ENCODE measurements at regions not wholly inside any gene's neighbourhood (a gene's known extent, or its start where the extent isn't known, plus 50 kb on each side); places are given as distances from the start of the nearest gene placed in this dataset.

- FAIRE-seq (no peak), ATAC-seq (peak; percentile 9; the same call in 1 of the 3 replicates), DNase-seq (ENCODE audit: low spot score) (no peak)
- H3K27me3 ChIP-seq (ENCODE audit: control insufficient read depth in 1 of 2, insufficient read depth in 2 of 2, low read length in 2 of 2): peaks cover 6 to 30% of the 10 kb centered on the region in 2 experiments
- no TSS peak for BruUV-seq (replicated peaks)
- no peak for TF ChIP-seq KDM6A (CRISPR knock-in tag; IDR thresholded peaks at IDR 0.05; ENCODE audit: low read depth)
- TF ChIP-seq TEAD3 (CRISPR knock-in tag; optimal IDR thresholded peaks at IDR 0.05; ENCODE audit: borderline replicate concordance): no peak
- no peak for TF ChIP-seq IKZF1 (IDR thresholded peaks at IDR 0.05)
- H3K4me2 ChIP-seq (ENCODE audit: low read depth, low read length): no peak overlapping the region
- CTCF ChIA-PET (ENCODE audit: low intra/inter-chr PET ratio, low total read pairs): no interaction called here
- in situ Hi-C loops (cut with HindIII; ENCODE audit: extremely low pct_ligation_motif_present, low pct_unique_long_range_greater_than_20kb) (no loop called here), intact Hi-C loops (cut with micrococcal nuclease; ENCODE audit: unreplicated experiment) (no loop called here)
- no peaks in the 10 kb centered on the region for H3K36me3 ChIP-seq (replicated peaks in 1 of 2; ENCODE audit: control insufficient read depth in 1 of 2, insufficient read depth in 2 of 2, low read length in 2 of 2)
- 21% methylated on average over 8 of the region's 8 CpGs for WGBS (ENCODE audit: low lambda C conversion rate)
- H3K9ac ChIP-seq (ENCODE audit: insufficient read depth, low read depth, low read length): no peak overlapping the region
- peaks cover 5% of the 10 kb centered on the region; the same call in 1 of the 2 replicates for H3K4me1 ChIP-seq (ENCODE audit: insufficient read depth, low read length)
- no peak overlapping the region for H2AFZ ChIP-seq (ENCODE audit: low read length)
- H3K27ac ChIP-seq (ENCODE audit: extremely low read length, insufficient read depth, low read length): no peak overlapping the region
- no peak overlapping the region for H3K4me3 ChIP-seq (replicated peaks in 1 of 3; ENCODE audit: insufficient read depth in 1 of 3, low read depth in 2 of 3, low read length in 3 of 3)
- no peaks in the 10 kb centered on the region for H3K79me2 ChIP-seq (ENCODE audit: insufficient read depth, low read length)
- H3K9me3 ChIP-seq (ENCODE audit: low read length): no peaks in the 10 kb centered on the region
- POLR2A ChIA-PET: no interaction called here
- H4K20me1 ChIP-seq (ENCODE audit: insufficient read depth, low read length): no peaks in the 10 kb centered on the region
Measured at GRCh38 chr16:11459722-11460121, 114.5 kb downstream of the RMI2 start.

GRCh38 chr16:11460820-11461594 lies 115.7 kb downstream of the RMI2 start:
- no peak overlapping the region for H3K27ac ChIP-seq (ENCODE audit: extremely low read length, insufficient read depth, low read length)
- no peaks in the 10 kb centered on the region for H4K20me1 ChIP-seq (ENCODE audit: insufficient read depth, low read length)
- no peak overlapping the region for H3K9ac ChIP-seq (ENCODE audit: insufficient read depth, low read depth, low read length)
- H3K79me2 ChIP-seq (ENCODE audit: insufficient read depth, low read length): no peaks in the 10 kb centered on the region
- 31% methylated on average over 18 of the region's 18 CpGs for WGBS (ENCODE audit: low lambda C conversion rate)
- no peak overlapping the region for H2AFZ ChIP-seq (ENCODE audit: low read length)
- no peak overlapping the region for H3K4me2 ChIP-seq (ENCODE audit: low read depth, low read length)
- no peak for DNase-seq (ENCODE audit: low spot score)
- peaks cover 9 to 34% of the 10 kb centered on the region in 2 experiments for H3K27me3 ChIP-seq (ENCODE audit: control insufficient read depth in 1 of 2, insufficient read depth in 2 of 2, low read length in 2 of 2)
- intact Hi-C loops (cut with micrococcal nuclease; ENCODE audit: unreplicated experiment) (no loop called here), in situ Hi-C loops (cut with HindIII; ENCODE audit: extremely low pct_ligation_motif_present, low pct_unique_long_range_greater_than_20kb) (no loop called here)
- no peak overlapping the region for H3K4me3 ChIP-seq (replicated peaks in 1 of 3; ENCODE audit: insufficient read depth in 1 of 3, low read depth in 2 of 3, low read length in 3 of 3)
- peak; percentile 9; the same call in 1 of the 3 replicates for ATAC-seq
- FAIRE-seq: no peak
- H3K4me1 ChIP-seq (ENCODE audit: insufficient read depth, low read length): peaks cover 5% of the 10 kb centered on the region; the same call in 1 of the 2 replicates
- CTCF ChIA-PET (ENCODE audit: low intra/inter-chr PET ratio, low total read pairs): no interaction called here
- no TSS peak for BruUV-seq (replicated peaks)
- POLR2A ChIA-PET: no interaction called here
- no peaks in the 10 kb centered on the region for H3K9me3 ChIP-seq (ENCODE audit: low read length)
- no peaks in the 10 kb centered on the region for H3K36me3 ChIP-seq (replicated peaks in 1 of 2; ENCODE audit: control insufficient read depth in 1 of 2, insufficient read depth in 2 of 2, low read length in 2 of 2)
- TF ChIP-seq ONECUT2 (CRISPR knock-in tag; IDR thresholded peaks at IDR 0.05) (peak; percentile 39; the same call in 1 of the 2 replicates), PLRG1 (conservative IDR thresholded peaks at IDR 0.05) (no peak), KDM5B (CRISPR knock-in tag; IDR thresholded peaks at IDR 0.05; ENCODE audit: borderline replicate concordance) (0 out of 2 replicates have a peak, but pooled peaks have one; percentile 1), ZSCAN31 (CRISPR knock-in tag; IDR thresholded peaks at IDR 0.05; ENCODE audit: low read depth) (no peak), ZFP37 (CRISPR knock-in tag; IDR thresholded peaks at IDR 0.05; ENCODE audit: borderline replicate concordance) (no peak), PREB (CRISPR knock-in tag; IDR thresholded peaks at IDR 0.05) (no peak), NFATC3 (CRISPR knock-in tag; IDR thresholded peaks at IDR 0.05) (no peak), BCL3 (CRISPR knock-in tag; IDR thresholded peaks at IDR 0.05) (no peak), NR3C1 (CRISPR knock-in tag; IDR thresholded peaks at IDR 0.05) (no peak), KLF13 (CRISPR knock-in tag; IDR thresholded peaks at IDR 0.05) (no peak), CEBPG (CRISPR knock-in tag; IDR thresholded peaks at IDR 0.05) (no peak), NFKB2 (CRISPR knock-in tag; IDR thresholded peaks at IDR 0.05; ENCODE audit: borderline replicate concordance) (no peak), HNRNPLL (IDR thresholded peaks at IDR 0.05; ENCODE audit: low read depth, low read length, poor library complexity, severe bottlenecking) (no peak), ZNF235 (CRISPR knock-in tag; IDR thresholded peaks at IDR 0.05; ENCODE audit: borderline replicate concordance) (no peak)

All from HepG2 (cell line).